Adrenal gland (tissue), 9 donors: ENCODE measurements at regions not wholly inside any gene's neighbourhood (a gene's known extent, or its start where the extent isn't known, plus 50 kb on each side); places are given as distances from the start of the nearest gene placed in this dataset.

Source experiments
- DNase-seq, 7 donors: peaks; one replicate each; pipeline ENCODE4 v3.0.0-alpha.2; 2019 to 2020
- H3K27ac ChIP-seq, 5 donors: fragments of 200-600 bp; sonication (generic) in 4 of 5; 1 replicate in 3 of 5; 2 replicates in 2 of 5; pipeline versions ENCODE4 v1.5.1 to v1.8.0; 2016 to 2020; ENCODE audit warnings: mild to moderate bottlenecking in 1 of 5
- H3K27me3 ChIP-seq: fragments of 200-600 bp; 2 replicates; pipeline ENCODE4 v1.8.0; 2021
- H3K36me3 ChIP-seq, 2 donors: fragments of 200-600 bp; replicated peaks in 1 of 2; 1 replicate in 1 of 2; 2 replicates in 1 of 2; pipeline versions ENCODE4 v1.5.1 to v1.8.0; 2018 to 2022
- H3K4me1 ChIP-seq, 2 donors: fragments of 200-600 bp; replicated peaks in 1 of 2; 1 replicate in 1 of 2; 2 replicates in 1 of 2; pipeline versions ENCODE4 v1.5.1 to v1.8.0; 2018 to 2021
- H3K4me3 ChIP-seq, 4 donors: fragments of 200-600 bp; sonication (generic) in 3 of 4; one replicate each; pipeline ENCODE4 v1.5.1; 2016 to 2018
- H3K9me3 ChIP-seq, 3 donors: fragments of 200-600 bp; sonication (generic) in 1 of 3; replicated peaks in 1 of 3; 1 replicate in 2 of 3; 2 replicates in 1 of 3; pipeline versions ENCODE4 v1.5.1 to v1.8.0; 2016 to 2021
- CTCF ChIP-seq, 6 experiments: fragments of 450-650 bp in 4 of 6; fragments of 200-600 bp in 2 of 6; sonication (generic) in 1 of 6; IDR thresholded peaks; 1 replicate in 5 of 6; 2 replicates in 1 of 6; pipeline versions ENCODE4 v1.5.1 to v1.8.0; 2016 to 2021; ENCODE audit warnings: antibody characterized with exemption in 6 of 6, mild to moderate bottlenecking in 2 of 6, moderate library complexity in 1 of 6
- POLR2A ChIP-seq, 2 donors: fragments of 450-650 bp; IDR thresholded peaks; one replicate each; pipeline ENCODE4 v1.6.1; 2017; ENCODE audit warnings: antibody characterized with exemption in 2 of 2, mild to moderate bottlenecking in 2 of 2, moderate library complexity in 1 of 2
- WGBS, 4 donors: extraction: QIAGEN DNeasy Blood & Tissue Kit in 2 of 4; methylation state at CpG; one replicate each; pipeline versions ENCODE4 v1.1.5 to v1.1.7; 2013 to 2017; 5-methylcytosine and 5-hydroxymethylcytosine counted together
- intact Hi-C, 2 donors: fragments of 100-400 bp; cut with DNase I; formaldehyde crosslinking; loops; one replicate each; pipeline versions ENCODE4 v1.14.1 to v1.15.0; 2022 to 2023
- donor health status: healthy with polysubstance abuse.
- donor health status: Bipolar disorder and iron deficiency.
- donor health status: DM: yes; HTN: yes; CAD: no.
- donor health status: DM: no; HTN: no; CAD: no.
- donor health status: DM: no; HTN: no; CAD: no.

DNA sequence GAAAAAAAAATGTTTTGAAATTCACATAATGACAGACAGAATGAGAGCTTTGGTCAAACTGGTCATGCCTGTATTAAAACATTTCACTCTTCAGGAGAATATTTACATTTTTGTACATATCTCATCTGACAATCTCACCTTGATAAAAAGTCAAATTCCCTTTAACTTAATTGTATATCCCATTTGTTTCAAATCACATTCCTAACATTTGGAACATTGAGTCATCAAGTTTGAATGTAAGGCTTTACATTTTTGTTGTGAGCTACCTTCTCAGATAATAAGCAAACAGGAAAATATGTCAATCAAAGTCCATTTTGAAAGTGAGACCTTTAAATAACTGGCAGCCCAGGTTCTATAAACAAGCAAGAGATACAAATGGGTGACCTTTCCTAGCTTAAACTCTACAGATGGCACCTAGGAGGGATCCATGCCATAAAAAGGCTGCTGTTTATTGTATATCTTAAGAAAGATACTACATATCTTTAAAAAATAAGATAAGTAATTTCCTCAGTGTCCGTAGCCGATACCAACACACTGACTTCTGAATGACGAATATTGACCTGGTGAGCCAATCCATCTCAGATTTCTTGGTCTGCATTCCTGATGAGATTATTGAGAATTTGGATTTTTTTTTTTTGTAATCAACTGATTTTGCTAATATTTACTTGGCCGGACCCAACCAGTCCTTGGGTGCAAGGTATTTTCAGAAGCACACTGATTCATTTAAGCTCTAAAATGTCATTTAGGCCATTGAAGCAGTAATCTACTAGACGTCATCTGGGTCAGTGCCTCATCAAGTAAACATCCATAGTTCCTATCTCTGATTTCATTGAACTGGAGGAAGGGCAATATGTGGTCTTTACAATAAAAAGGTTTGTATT, 259.6 kb downstream of the BTG1 start:
- WGBS, 4 donors = 82 to 91% (median 84%) methylated on average over 5 of the region's 5 CpGs
- intact Hi-C loops = no loop called here
- no peaks in the 10 kb centered on the region for H3K36me3 ChIP-seq
- H3K4me3 ChIP-seq = no peak overlapping the region
- no peak overlapping the region for H3K27ac ChIP-seq
- no peaks in the 10 kb centered on the region for H3K9me3 ChIP-seq
- no peaks in the 10 kb centered on the region for H3K4me1 ChIP-seq
- no peaks in the 10 kb centered on the region for H3K27me3 ChIP-seq
- no peak for TF ChIP-seq CTCF (IDR thresholded peaks at IDR 0.05)
- TF ChIP-seq POLR2A (IDR thresholded peaks at IDR 0.05) = no peak
- no peak for DNase-seq

DNA sequence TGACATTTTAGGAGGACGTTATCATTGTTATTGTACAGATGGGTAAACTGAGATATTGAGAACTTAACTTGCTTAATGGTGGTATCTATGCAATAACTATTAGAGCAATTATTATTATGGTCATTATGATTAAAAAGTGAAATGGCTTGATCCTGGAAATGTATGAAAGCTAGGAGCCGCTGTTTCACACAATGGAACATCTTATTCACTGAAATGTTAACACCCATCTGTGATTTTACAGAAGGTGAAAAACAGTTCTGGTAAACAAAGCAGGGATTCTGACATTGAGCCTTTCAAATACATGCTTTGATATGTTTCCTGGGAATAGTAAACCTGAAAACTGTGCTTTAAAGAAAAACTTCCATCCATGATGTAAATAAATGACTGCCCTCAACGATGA, 261.4 kb downstream of the BTG1 start:
- 90 to 93% (median 92%) methylated on average over 3 of the region's 3 CpGs for WGBS, 4 donors
- no peak for DNase-seq
- no peak overlapping the region for H3K27ac ChIP-seq
- no peak for TF ChIP-seq POLR2A (IDR thresholded peaks at IDR 0.05)
- no peak overlapping the region for H3K4me3 ChIP-seq
- no peaks in the 10 kb centered on the region for H3K4me1 ChIP-seq
- no peaks in the 10 kb centered on the region for H3K9me3 ChIP-seq
- no peaks in the 10 kb centered on the region for H3K36me3 ChIP-seq
- no peaks in the 10 kb centered on the region for H3K27me3 ChIP-seq
- intact Hi-C loops = no loop called here

DNA sequence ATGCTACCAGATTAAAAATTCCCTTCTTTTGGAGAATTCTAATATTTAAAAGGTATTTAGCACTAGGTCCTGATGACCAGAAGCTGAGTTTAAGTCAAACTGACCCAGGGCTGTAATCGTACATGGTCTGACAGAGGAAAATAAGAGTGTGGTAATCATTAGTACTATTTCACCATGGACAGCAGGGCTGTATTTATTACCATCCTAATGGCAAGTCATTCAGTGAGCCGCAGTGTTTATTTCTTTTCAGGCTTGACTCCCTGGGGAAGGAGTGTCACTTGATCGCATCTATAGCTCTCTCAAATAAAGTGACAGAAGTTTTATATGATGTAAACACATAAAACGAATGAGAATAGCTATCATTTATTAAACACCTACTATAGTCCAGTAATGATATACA, 261.8 kb downstream of the BTG1 start:
- Histone ChIP-seq H3K9me3 (no peaks in the 10 kb centered on the region), H3K4me1 (no peaks in the 10 kb centered on the region), H3K27ac (no peak overlapping the region), H3K36me3 (no peaks in the 10 kb centered on the region), H3K27me3 (no peaks in the 10 kb centered on the region), H3K4me3 (no peak overlapping the region)
- intact Hi-C loops = no loop called here
- no peak for DNase-seq
- 76 to 90% (median 82%) methylated on average over 4 of the region's 4 CpGs for WGBS, 4 donors
- no peak for TF ChIP-seq CTCF (IDR thresholded peaks at IDR 0.05)
- TF ChIP-seq POLR2A (IDR thresholded peaks at IDR 0.05) = no peak

DNA sequence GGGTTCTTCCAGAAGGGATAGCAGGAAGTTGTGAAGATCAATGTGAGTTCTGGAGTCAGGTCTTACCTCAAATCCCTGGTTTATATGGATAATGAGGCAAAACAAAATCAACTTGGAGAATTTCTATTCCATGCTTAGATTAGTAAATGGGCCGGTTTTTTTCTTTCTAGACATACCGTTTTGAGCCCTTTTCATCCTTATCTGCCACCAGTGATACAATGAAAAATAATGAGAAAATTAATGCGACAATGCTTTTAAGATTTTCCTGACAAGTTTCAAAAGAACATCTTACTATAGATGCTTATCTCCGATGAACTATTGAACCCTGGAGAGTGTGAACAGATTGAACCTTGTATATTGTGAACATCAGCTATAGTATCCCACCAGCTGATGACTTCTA, 262.7 kb downstream of the BTG1 start:
- 80 to 83% (median 82%) methylated on average over 4 of the region's 4 CpGs for WGBS, 4 donors
- intact Hi-C loops = no loop called here
- TF ChIP-seq CTCF (IDR thresholded peaks at IDR 0.05) (no peak), POLR2A (IDR thresholded peaks at IDR 0.05) (no peak)
- Histone ChIP-seq H3K4me1 (no peaks in the 10 kb centered on the region), H3K27me3 (no peaks in the 10 kb centered on the region), H3K9me3 (no peaks in the 10 kb centered on the region), H3K4me3 (no peak overlapping the region), H3K36me3 (no peaks in the 10 kb centered on the region), H3K27ac (no peak overlapping the region)
- no peak for DNase-seq

DNA sequence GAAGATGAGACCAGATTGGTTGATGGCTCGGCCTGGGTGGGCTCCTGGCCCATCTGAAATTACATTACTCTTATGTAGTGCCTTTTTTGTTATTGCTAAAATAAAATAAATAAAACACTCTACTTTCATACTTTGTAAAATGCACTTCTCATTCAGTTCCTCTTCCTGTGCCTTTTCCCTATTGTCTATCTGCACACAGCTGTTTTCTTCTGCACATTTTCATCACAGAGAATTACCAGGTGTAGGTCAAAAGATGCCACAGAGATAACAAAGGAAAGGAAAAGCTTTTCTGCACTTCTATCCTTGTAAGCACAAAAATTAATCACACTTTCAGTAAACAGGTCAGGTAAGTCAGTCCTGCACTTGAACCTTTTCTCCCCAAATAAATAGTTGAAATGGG, 265.1 kb downstream of the BTG1 start:
- intact Hi-C loops = no loop called here
- H3K36me3 ChIP-seq = no peaks in the 10 kb centered on the region
- no peaks in the 10 kb centered on the region for H3K27me3 ChIP-seq
- DNase-seq = no peak
- TF ChIP-seq CTCF (IDR thresholded peaks at IDR 0.05) = no peak
- TF ChIP-seq POLR2A (IDR thresholded peaks at IDR 0.05) = no peak
- 96 to 100% (median 98%) methylated on average over 1 of the region's 1 CpG for WGBS, 4 donors
- H3K4me1 ChIP-seq = no peaks in the 10 kb centered on the region
- H3K4me3 ChIP-seq = no peak overlapping the region
- no peak overlapping the region for H3K27ac ChIP-seq
- no peaks in the 10 kb centered on the region for H3K9me3 ChIP-seq
